ENCODE measurements at regions not wholly inside any gene's neighbourhood (a gene's known extent, or its start where the extent isn't known, plus 50 kb on each side); places are given as distances from the start of the nearest gene placed in this dataset.
"Not testable (repeated sequence)": the region's sequence is repeated elsewhere in the genome, so short reads cannot be mapped to it uniquely, and the experiment has no call there.

- no peak for DNase-seq
These were observed 246.0 kb upstream of the KIF2A start for GRCh38 chr5:62059960-62060359.

DNA sequence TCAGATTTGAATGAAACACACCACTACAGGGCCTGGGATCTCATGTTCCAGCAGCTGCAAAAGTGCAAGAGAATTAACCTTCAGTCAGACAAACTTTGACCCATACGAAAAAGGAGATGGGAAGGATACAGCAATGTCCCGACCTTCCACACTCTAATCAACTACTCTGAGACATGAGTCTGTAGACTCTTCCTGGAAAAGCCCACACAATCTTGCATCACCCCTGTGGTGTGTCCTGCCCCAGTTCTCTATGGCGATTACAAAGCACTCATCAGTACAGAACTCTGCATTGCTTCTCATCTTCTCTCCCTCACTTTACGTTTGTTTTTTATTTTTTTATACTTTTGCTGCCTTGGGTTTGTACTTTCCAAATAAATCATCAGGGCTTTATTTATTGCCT lies 241.0 kb upstream of the KIF2A start:
- no peak for DNase-seq

- DNase-seq, result no peak
These were observed 239.2 kb upstream of the KIF2A start for GRCh38 chr5:62066761-62067277.

DNA sequence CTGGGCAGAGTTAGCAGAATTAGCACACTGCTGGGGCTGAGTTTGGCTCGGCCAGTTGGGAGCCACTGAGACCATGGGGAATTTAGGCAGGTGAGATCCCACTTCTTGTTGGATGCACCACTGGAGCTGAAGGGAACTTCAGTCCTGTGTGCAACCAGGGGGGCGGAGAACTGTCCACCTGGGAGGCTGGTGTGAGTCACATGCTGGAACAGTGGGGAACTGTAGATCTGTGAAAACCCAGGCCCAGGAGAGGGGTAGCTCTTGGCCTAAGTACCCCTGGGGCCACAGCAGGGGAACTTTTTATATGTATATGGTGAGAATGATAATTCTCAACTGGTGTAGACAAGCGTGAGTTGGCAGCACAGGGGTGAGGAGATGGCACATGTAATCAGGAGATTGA lies 237.5 kb upstream of the KIF2A start:
- no peak for DNase-seq

DNA sequence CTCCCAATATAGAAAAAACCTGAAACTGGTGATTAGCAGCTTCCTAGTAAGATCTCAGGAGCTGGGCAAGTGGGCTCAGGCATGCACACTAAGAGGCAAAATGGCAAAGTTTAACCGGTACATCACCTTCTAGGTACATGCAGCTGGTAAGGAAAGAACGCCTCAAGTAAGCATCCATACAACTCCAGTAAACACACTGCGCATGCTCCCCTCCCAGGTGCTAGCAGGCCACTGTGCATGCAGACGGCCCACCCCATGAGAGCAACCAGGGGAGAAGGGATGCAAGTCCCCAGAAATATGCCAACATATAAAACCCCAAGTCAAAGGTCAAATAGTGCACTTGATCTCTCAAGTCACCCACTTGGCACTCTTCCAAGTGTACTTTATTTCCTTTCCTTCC lies 228.6 kb upstream of the KIF2A start:
- DNase-seq, result no peak

- DNase-seq, result no peak
These were observed 228.0 kb upstream of the KIF2A start for GRCh38 chr5:62077823-62078550.

DNA sequence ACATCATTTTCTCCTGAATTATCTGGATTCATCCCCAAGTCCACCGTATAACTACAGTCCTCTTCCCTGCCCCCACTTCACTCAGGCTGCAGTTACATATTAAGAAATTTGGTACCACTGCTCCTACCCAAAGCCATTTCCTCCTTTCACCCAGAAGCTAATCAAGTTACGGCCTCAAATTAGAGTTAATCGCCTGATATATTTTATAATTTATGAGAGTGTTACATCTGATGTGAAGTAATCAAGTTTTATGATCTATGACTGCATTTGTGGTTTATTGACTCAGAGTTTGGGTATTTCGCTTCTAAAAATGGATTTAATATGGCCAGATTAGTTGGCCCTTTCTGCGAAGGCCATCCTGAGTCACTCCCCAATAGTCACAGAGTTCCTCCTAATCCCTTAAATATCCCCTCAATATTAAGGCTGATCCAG lies 223.6 kb upstream of the KIF2A start:
- DNase-seq, result no peak

DNA sequence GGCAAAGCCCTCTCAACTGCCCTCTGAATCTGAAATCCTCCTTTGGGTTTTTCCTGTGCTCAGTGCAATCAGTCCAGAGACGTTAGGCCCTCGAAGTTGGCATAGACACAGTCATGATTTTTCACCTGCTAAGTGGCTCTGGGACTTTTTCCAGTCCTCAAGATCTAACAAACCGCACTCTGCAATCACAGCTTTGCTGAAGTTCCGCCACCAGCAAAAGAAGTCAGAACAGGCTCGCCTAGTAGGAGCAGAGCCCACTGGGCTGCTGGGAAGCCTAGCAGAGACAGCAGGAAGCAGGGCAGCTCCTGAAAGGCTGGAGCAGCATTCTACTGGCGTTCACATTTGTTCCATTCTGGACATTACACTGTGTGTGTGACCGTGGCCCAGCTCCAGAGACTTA lies 222.8 kb upstream of the KIF2A start:
- DNase-seq, result no peak

GRCh38 chr5:62083661-62084060 lies 222.3 kb upstream of the KIF2A start:
- DNase-seq, result no peak

DNA sequence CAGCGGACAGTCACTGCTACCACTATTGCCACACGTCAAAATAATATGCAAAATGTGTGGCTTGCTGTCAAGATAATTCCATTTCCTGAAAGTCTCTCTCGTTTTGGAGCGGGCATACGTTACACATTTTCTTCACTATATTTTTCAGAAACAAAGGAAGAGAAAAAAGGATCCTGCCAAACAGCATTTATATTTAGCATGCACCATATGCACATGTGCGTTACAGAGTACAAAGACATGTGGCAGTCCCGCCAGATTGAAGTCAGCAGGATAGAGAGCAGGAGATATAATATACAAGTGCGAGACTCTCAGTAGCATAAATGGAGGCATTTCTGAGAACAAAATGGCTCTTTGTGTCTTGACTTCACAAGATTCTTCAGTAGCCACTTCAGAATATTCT lies 221.6 kb upstream of the KIF2A start:
- DNase-seq, result no peak

- no peak for DNase-seq
These were observed 215.1 kb upstream of the KIF2A start for GRCh38 chr5:62090953-62091352.

- no peak for DNase-seq
These were observed 212.6 kb upstream of the KIF2A start for GRCh38 chr5:62093411-62093810.

DNA sequence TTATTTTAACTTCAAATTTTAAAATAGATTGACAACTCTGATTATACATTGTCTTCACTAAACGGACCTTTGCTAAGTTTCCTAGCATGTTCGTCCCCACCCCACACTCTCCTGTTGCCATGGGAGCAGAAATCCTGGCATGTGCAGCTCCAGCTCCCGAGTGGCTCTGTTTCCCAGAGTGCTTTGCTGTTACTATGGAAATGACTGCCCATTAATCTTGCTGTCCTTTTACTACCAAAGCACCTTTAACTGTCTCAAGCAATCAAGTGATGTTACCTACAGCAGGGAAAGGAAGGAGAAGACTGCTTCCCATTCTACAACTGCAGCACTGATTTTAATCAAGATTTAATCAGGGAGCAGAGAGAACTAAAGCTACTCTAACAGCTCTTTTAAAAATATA lies 212.0 kb upstream of the KIF2A start:
- DNase-seq, result no peak

DNA sequence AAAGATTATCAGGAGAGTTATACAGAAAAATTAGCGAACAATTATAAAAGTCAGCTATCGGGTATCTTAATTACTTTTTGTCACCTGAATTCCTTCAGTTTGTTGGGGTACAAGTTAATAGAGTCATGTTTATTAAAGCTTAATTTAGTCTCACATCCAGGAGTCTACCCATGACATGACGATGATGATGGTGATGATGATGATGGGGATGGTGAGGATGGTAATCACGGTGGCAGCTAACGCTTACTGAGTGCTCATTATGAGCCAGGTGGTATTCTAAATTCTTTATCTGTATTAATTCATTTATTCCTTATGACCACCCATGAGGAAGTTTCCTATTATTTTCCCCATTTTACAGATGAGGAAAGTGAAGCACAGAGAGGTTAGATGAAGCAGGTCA lies 208.6 kb upstream of the KIF2A start:
- no peak for DNase-seq

GRCh38 chr5:62100201-62100600 lies 205.8 kb upstream of the KIF2A start:
- no peak for DNase-seq

- not testable (repeated sequence) for DNase-seq
These were observed 202.1 kb upstream of the KIF2A start for GRCh38 chr5:62103863-62104262.

DNA sequence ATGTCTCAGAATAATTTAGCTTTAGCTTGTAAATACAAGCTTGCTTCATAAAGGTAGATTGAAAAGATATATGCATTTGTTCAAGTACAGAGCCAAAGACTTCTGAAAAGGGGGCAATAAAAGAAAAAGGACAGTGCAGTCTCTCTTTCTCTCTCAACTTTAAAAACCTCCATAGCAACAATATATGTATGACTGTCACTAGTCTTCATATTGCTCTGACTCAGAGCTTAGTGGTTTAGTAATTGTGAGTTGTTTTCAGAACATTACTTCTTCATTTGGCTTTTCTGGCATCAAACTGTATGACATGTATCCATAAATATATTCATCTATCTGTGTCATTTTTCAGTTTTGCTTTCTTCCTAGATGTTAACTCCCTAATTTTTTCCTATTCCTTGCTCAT lies 194.6 kb upstream of the KIF2A start:
- DNase-seq, result no peak

DNA sequence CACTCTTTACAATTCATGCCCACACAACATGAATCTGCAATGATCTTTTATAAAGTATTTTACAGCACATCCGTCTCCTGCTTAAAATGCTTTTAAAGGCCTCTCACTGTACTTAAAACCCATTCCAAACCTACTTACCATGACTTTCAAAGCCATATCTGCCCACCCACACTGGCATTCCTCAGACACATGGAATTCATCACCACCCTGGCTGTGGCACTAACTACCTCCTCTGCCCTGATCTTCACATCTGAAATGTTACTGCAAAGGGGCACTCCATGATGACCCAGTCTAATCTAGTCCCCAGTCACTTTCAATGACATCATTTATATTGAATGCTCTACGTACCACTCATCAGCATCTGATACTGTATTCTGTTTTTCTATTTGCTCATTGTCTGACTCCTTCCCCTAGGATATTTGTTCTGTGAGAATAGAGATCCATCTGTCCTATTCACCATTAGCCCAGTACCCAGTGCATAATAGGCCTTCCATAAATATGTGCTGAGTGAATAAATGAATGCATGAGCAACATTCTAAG lies 193.2 kb upstream of the KIF2A start:
- DNase-seq, result no peak

GRCh38 chr5:62115014-62115413 lies 191.0 kb upstream of the KIF2A start:
- DNase-seq, result no peak

GRCh38 chr5:62124266-62124665 lies 181.7 kb upstream of the KIF2A start:
- no peak for DNase-seq

DNA sequence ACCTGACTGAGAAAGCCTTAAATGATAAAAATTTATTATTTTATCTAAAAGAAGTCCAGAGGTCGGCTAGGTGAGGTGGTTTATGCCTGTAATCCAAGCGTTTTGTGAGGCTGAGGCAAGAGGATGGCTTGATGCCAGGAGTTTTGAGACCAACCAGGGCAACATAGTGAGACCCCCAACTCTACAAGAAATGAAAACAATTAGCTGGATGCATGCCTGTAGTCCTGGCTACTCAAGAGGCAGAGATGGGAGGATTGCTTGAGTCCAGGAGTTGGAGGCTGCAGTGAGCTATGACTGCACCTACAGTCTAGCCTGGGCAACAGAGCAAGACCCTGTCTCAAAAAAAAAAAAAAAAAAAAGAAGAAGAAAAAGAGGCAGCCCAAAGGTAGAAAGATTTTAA lies 179.9 kb upstream of the KIF2A start:
- no peak for DNase-seq

GRCh38 chr5:62127098-62127736 lies 178.8 kb upstream of the KIF2A start:
- DNase-seq, result no peak

DNA sequence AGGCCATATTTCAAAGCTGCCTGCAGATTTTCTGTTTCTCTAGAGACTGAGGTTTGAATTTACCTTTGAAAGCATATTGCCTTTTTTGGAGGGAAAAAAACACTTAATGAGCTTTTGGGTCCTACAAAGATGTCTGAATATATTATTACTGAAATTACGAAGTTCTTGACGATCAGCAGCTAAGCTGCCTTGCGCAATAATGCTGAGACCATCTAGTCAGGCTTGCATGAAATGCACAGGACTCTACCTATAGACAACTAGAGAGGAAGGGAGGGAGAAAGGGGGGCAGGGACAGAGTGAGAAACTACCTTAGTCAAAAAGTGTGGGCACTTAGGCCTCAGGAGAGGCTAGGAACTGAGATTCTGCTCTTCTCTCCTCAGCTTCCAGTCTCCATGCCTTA lies 175.9 kb upstream of the KIF2A start:
- DNase-seq, result no peak

DNA sequence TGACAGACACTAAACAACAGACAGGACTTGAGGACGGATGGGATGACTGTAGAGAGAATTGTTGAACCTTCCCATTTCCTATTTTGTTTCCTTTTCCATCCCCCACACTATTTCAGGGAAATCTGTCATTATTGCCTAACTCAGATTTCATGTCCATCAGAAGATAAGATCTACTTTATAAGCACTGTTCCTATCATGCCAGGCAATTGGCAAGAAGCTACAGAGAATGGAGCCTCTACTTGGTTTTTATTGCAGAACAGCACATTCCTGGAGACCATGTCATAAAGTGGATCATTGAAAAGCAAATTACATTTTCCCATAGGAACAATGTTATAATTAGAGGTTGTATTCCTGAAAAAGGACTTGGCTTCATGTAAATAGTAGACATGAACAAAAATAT lies 173.7 kb upstream of the KIF2A start:
- DNase-seq, result no peak

Measured in CD4-positive, alpha-beta T cell treated with Interleukin-15 for 1 hour (primary cell).